Subcutaneous abdominal adipose tissue (tissue), 5 donors: ENCODE measurements at regions not wholly inside any gene's neighbourhood (a gene's known extent, or its start where the extent isn't known, plus 50 kb on each side); places are given as distances from the start of the nearest gene placed in this dataset.

Experiments used
- H3K27ac ChIP-seq: one replicate; pipeline ENCODE4 v1.7.0; 2013; ENCODE audit warnings: low read depth, mild to moderate bottlenecking, inconsistent platforms, low read length, moderate library complexity
- H3K27me3 ChIP-seq, 5 donors: one replicate each; pipeline ENCODE4 v1.7.0; 2013; ENCODE audit warnings: low read length in 5 of 5, inconsistent platforms in 1 of 5; ENCODE audit not compliant: control insufficient read depth in 5 of 5, insufficient read depth in 4 of 5
- H3K36me3 ChIP-seq, 5 donors: one replicate each; pipeline ENCODE4 v1.7.0; 2013; ENCODE audit warnings: low read length in 5 of 5; ENCODE audit not compliant: control insufficient read depth in 5 of 5, insufficient read depth in 5 of 5
- H3K4me1 ChIP-seq, 5 donors: one replicate each; pipeline ENCODE4 v1.7.0; 2013; ENCODE audit warnings: low read length in 5 of 5, mild to moderate bottlenecking in 3 of 5, moderate library complexity in 1 of 5; ENCODE audit not compliant: control insufficient read depth in 5 of 5, insufficient read depth in 5 of 5
- H3K4me3 ChIP-seq, 5 donors: one replicate each; pipeline ENCODE4 v1.7.0; 2013; ENCODE audit warnings: low read length in 5 of 5, low read depth in 1 of 5
- H3K9ac ChIP-seq, 5 donors: one replicate each; pipeline ENCODE4 v1.7.0; 2013; ENCODE audit warnings: low read length in 5 of 5, mild to moderate bottlenecking in 4 of 5, moderate library complexity in 3 of 5
- H3K9me3 ChIP-seq, 5 donors: one replicate each; pipeline ENCODE4 v1.7.0; 2013; ENCODE audit warnings: low read length in 5 of 5; ENCODE audit not compliant: control insufficient read depth in 5 of 5
- donor health status: healthy.
- donor health status: healthy.
- donor health status: healthy.
- donor health status: healthy.
- donor health status: healthy.

- no peak overlapping the region for H3K4me3 ChIP-seq
- H3K9me3 ChIP-seq, result no peaks in the 10 kb centered on the region
- H3K27ac ChIP-seq, result no peak overlapping the region
- no peaks in the 10 kb centered on the region for H3K36me3 ChIP-seq
- H3K9ac ChIP-seq, result no peak overlapping the region
- no peaks in the 10 kb centered on the region for H3K4me1 ChIP-seq
- no peaks in the 10 kb centered on the region for H3K27me3 ChIP-seq
Measured at GRCh38 chr6:159440349-159440748, 252.7 kb downstream of the SOD2 start.

GRCh38 chr6:159439651-159440050 lies 253.4 kb downstream of the SOD2 start:
- no peaks in the 10 kb centered on the region for H3K27me3 ChIP-seq
- peaks cover 0 to 5% (median 0%) of the 10 kb centered on the region in 5 donors for H3K9me3 ChIP-seq
- H3K36me3 ChIP-seq, result no peaks in the 10 kb centered on the region
- no peaks in the 10 kb centered on the region for H3K4me1 ChIP-seq
- H3K27ac ChIP-seq, result no peak overlapping the region
- no peak overlapping the region for H3K9ac ChIP-seq
- no peak overlapping the region for H3K4me3 ChIP-seq

DNA sequence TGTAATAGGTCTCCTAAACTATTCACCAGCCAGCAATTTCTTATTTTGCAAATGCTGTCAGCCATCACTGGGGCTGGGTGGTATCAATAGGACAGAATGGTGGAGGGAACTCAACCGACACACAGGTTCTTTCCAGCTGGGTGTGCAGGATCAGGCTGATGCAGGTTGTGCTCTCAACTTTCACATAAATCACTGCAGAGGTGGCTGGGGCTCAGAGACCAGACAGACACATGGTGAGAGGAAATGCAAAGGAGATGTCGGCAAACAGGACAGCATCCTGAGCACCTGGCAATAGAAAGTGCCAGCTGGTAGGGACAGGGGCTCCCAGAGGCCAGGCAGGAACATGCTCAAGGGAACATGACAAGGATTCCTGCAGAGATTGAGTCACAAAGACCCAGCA lies 254.9 kb downstream of the SOD2 start:
- no peak overlapping the region for H3K4me3 ChIP-seq
- H3K9me3 ChIP-seq, result peaks cover 8 to 18% (median 11%) of the 10 kb centered on the region in 5 donors
- H3K36me3 ChIP-seq, result no peaks in the 10 kb centered on the region
- no peak overlapping the region for H3K9ac ChIP-seq
- H3K27me3 ChIP-seq, result no peaks in the 10 kb centered on the region
- no peak overlapping the region for H3K27ac ChIP-seq
- H3K4me1 ChIP-seq, result no peaks in the 10 kb centered on the region

GRCh38 chr6:159436581-159436980 lies 256.5 kb downstream of the SOD2 start:
- no peak overlapping the region for H3K9ac ChIP-seq
- H3K36me3 ChIP-seq, result no peaks in the 10 kb centered on the region
- no peak overlapping the region for H3K4me3 ChIP-seq
- no peaks in the 10 kb centered on the region for H3K4me1 ChIP-seq
- no peak overlapping the region for H3K27ac ChIP-seq
- no peaks in the 10 kb centered on the region for H3K27me3 ChIP-seq
- H3K9me3 ChIP-seq, result peaks cover 8 to 19% (median 16%) of the 10 kb centered on the region in 5 donors

DNA sequence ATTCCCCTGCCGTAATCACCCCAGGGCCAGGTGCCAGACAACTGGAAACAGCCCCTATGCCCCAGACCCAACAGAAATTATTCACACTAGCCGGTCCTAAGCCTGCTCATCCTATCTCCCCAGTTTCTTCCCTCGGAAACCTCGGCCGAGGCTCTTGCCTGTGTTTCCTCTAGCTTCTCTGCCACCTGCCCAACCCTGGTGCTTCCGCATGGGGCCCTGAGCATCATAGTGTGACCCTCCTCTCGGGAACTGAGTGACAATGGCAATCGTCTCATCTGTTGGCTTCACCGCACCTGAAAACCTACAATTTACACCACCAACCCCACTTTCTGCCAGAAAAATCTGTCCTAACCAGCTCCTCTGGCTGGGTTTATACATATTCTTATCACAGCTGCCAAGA lies 257.3 kb downstream of the SOD2 start:
- Histone ChIP-seq H3K9ac (no peak overlapping the region), H3K4me3 (no peak overlapping the region), H3K27me3 (no peaks in the 10 kb centered on the region), H3K9me3 (peaks cover 8 to 19% (median 17%) of the 10 kb centered on the region in 5 donors), H3K36me3 (no peaks in the 10 kb centered on the region), H3K4me1 (peaks cover 0 to under 1% (median 0%) of the 10 kb centered on the region in 5 donors), H3K27ac (no peak overlapping the region)

DNA sequence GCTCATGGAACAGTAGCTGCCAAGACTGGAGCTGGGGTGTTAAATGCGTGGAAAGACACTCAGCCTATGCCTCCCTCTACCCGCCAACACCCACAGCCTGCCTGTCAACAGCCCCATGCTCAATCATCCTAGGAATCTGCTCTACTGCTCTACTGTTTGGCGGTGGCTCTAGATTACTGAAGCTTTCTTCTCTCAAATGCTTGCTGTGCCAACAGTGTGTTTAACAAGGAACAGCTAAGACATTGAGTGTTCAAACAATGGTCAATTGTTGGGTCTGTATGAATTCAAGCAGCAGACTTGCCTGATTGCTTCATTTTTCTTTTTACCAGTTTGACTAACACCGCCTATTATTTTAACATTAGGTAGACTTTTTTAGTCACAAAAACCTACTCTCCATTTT lies 258.6 kb downstream of the SOD2 start:
- Histone ChIP-seq H3K36me3 (no peaks in the 10 kb centered on the region), H3K9ac (no peak overlapping the region), H3K9me3 (peaks cover 8 to 19% (median 17%) of the 10 kb centered on the region in 5 donors), H3K4me1 (peaks cover 0 to 6% (median 0%) of the 10 kb centered on the region in 5 donors), H3K4me3 (no peak overlapping the region), H3K27ac (no peak overlapping the region), H3K27me3 (no peaks in the 10 kb centered on the region)

GRCh38 chr6:159433550-159433949 lies 259.5 kb downstream of the SOD2 start:
- Histone ChIP-seq H3K27ac (no peak overlapping the region), H3K4me1 (peaks cover 0 to 6% (median 0%) of the 10 kb centered on the region in 5 donors), H3K27me3 (no peaks in the 10 kb centered on the region), H3K36me3 (no peaks in the 10 kb centered on the region), H3K4me3 (peak overlapping the region in 1 of 5 donors; percentile 17), H3K9ac (no peak overlapping the region), H3K9me3 (peaks cover 8 to 19% (median 17%) of the 10 kb centered on the region in 5 donors)

GRCh38 chr6:159431750-159432149 lies 261.3 kb downstream of the SOD2 start:
- no peak overlapping the region for H3K4me3 ChIP-seq
- H3K27ac ChIP-seq, result no peak overlapping the region
- H3K36me3 ChIP-seq, result no peaks in the 10 kb centered on the region
- no peak overlapping the region for H3K9ac ChIP-seq
- H3K27me3 ChIP-seq, result no peaks in the 10 kb centered on the region
- H3K9me3 ChIP-seq, result peaks cover 8 to 19% (median 17%) of the 10 kb centered on the region in 5 donors
- H3K4me1 ChIP-seq, result peaks cover 0 to 6% (median 0%) of the 10 kb centered on the region in 5 donors

- H3K9me3 ChIP-seq, result peaks cover 8 to 19% (median 17%) of the 10 kb centered on the region in 5 donors
- H3K9ac ChIP-seq, result no peak overlapping the region
- H3K4me1 ChIP-seq, result peaks cover 0 to 6% (median 0%) of the 10 kb centered on the region in 5 donors
- H3K4me3 ChIP-seq, result no peak overlapping the region
- no peak overlapping the region for H3K27ac ChIP-seq
- no peaks in the 10 kb centered on the region for H3K36me3 ChIP-seq
- no peaks in the 10 kb centered on the region for H3K27me3 ChIP-seq
Measured at GRCh38 chr6:159430323-159430722, 261.1 kb downstream of the FNDC1 start.

DNA sequence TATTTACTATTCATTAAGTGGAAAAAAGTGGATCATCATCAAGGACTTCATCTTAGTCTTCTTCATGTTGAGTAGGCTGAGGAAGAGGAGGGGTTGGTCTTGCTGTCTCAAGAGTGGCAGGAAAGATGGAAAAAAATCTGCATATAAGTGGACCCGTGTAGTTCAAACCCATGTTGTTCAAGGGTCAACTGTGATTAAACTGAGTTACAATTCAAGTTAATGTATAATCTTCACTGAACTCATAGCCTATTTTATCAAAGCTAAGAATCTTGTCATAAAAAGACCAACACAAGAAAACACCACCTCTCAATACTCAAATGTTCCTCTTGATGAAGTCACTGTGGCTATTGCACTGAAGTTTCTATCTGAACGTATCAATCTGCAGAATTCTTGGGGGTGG lies 260.2 kb downstream of the FNDC1 start:
- H3K9me3 ChIP-seq, result peaks cover 8 to 16% (median 15%) of the 10 kb centered on the region in 5 donors
- no peak overlapping the region for H3K4me3 ChIP-seq
- peaks cover 0 to 1% (median 0%) of the 10 kb centered on the region in 5 donors for H3K27me3 ChIP-seq
- H3K9ac ChIP-seq, result no peak overlapping the region
- peaks cover 0 to 6% (median 0%) of the 10 kb centered on the region in 5 donors for H3K4me1 ChIP-seq
- no peak overlapping the region for H3K27ac ChIP-seq
- no peaks in the 10 kb centered on the region for H3K36me3 ChIP-seq
